Subcutaneous abdominal adipose tissue (tissue), 5 donors: ENCODE measurements at regions not wholly inside any gene's neighbourhood (a gene's known extent, or its start where the extent isn't known, plus 50 kb on each side); places are given as distances from the start of the nearest gene placed in this dataset.

Source experiments
- H3K27ac ChIP-seq: one replicate; pipeline ENCODE4 v1.7.0; 2013; ENCODE audit warnings: low read depth, mild to moderate bottlenecking, inconsistent platforms, low read length, moderate library complexity
- H3K27me3 ChIP-seq, 5 donors: one replicate each; pipeline ENCODE4 v1.7.0; 2013; ENCODE audit warnings: low read length in 5 of 5, inconsistent platforms in 1 of 5; ENCODE audit not compliant: control insufficient read depth in 5 of 5, insufficient read depth in 4 of 5
- H3K36me3 ChIP-seq, 5 donors: one replicate each; pipeline ENCODE4 v1.7.0; 2013; ENCODE audit warnings: low read length in 5 of 5; ENCODE audit not compliant: control insufficient read depth in 5 of 5, insufficient read depth in 5 of 5
- H3K4me1 ChIP-seq, 5 donors: one replicate each; pipeline ENCODE4 v1.7.0; 2013; ENCODE audit warnings: low read length in 5 of 5, mild to moderate bottlenecking in 3 of 5, moderate library complexity in 1 of 5; ENCODE audit not compliant: control insufficient read depth in 5 of 5, insufficient read depth in 5 of 5
- H3K4me3 ChIP-seq, 5 donors: one replicate each; pipeline ENCODE4 v1.7.0; 2013; ENCODE audit warnings: low read length in 5 of 5, low read depth in 1 of 5
- H3K9ac ChIP-seq, 5 donors: one replicate each; pipeline ENCODE4 v1.7.0; 2013; ENCODE audit warnings: low read length in 5 of 5, mild to moderate bottlenecking in 4 of 5, moderate library complexity in 3 of 5
- H3K9me3 ChIP-seq, 5 donors: one replicate each; pipeline ENCODE4 v1.7.0; 2013; ENCODE audit warnings: low read length in 5 of 5; ENCODE audit not compliant: control insufficient read depth in 5 of 5
- donor health status: healthy.
- donor health status: healthy.
- donor health status: healthy.
- donor health status: healthy.
- donor health status: healthy.

DNA sequence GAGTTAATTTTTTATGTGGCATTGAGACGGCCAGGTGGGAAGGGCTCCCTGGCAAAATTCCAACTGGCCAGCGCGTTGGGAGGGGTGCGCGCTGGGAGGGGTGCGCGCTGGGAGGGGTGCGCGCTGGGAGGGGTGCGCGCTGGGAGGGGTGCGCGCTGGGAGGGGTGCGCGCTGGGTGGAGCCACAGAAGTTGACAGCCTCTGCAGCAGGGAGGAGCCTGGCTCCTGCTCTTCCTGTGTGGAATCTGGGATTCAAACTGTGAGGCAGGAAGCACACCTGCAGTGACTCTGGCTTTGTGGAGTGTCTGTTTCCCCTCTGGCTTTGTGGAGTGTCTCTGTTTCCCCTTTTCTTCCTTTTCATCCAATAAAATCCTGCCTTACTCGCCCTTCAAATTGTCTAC lies 147.9 kb upstream of the CBLN2 start:
- peak overlapping the region in 3 of 5 donors; percentile 39 to 45 (median 41) for H3K4me3 ChIP-seq
- H3K27ac ChIP-seq = no peak overlapping the region
- no peaks in the 10 kb centered on the region for H3K27me3 ChIP-seq
- H3K9me3 ChIP-seq = no peaks in the 10 kb centered on the region
- H3K4me1 ChIP-seq = peaks cover 0 to 10% (median 7%) of the 10 kb centered on the region in 5 donors
- H3K9ac ChIP-seq = no peak overlapping the region
- no peaks in the 10 kb centered on the region for H3K36me3 ChIP-seq

DNA sequence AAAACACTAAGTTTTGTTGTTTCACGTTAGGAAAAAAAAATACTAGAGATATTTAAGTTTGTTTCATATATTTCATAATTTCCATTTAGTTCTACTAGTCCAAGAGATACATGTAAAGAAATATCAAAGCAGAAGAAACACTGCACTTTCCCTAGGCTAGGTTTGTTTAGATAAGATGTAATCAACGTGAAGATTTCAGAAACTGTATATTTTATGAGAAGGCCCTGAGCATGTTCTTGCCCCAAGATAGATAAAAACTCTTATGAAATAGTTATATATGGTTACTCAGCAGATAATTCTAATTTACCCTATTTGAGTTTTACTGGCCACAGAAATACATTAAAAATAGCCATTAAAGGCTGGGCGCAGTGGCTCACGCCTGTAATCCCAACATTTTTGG lies 143.6 kb upstream of the CBLN2 start:
- Histone ChIP-seq H3K27ac (no peak overlapping the region), H3K27me3 (no peaks in the 10 kb centered on the region), H3K4me1 (peaks cover 0 to 7% (median 6%) of the 10 kb centered on the region in 5 donors), H3K36me3 (no peaks in the 10 kb centered on the region), H3K4me3 (no peak overlapping the region), H3K9ac (no peak overlapping the region), H3K9me3 (no peaks in the 10 kb centered on the region)

DNA sequence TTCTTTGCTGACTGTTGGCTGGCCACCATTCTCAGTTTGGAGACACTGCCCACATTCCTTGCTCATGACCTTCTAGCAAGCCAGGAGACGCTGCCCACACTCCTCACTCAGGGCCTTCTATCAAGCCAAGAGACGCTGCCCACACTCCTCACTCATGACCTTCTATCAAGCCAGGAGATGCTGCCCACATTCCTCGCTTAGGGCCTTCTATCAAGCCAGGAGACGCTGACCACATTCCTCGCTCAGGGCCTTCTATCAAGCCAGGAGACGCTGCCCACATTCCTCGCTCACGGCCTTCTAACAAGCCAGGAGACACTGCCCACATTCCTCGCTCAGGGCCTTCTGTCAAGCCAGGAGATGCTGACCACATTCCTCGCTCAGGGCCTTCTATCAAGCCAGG lies 131.3 kb upstream of the CBLN2 start:
- peaks cover 0 to 2% (median 0%) of the 10 kb centered on the region in 5 donors for H3K27me3 ChIP-seq
- H3K4me3 ChIP-seq = no peak overlapping the region
- H3K4me1 ChIP-seq = no peaks in the 10 kb centered on the region
- H3K36me3 ChIP-seq = no peaks in the 10 kb centered on the region
- no peak overlapping the region for H3K27ac ChIP-seq
- H3K9ac ChIP-seq = no peak overlapping the region
- no peaks in the 10 kb centered on the region for H3K9me3 ChIP-seq

DNA sequence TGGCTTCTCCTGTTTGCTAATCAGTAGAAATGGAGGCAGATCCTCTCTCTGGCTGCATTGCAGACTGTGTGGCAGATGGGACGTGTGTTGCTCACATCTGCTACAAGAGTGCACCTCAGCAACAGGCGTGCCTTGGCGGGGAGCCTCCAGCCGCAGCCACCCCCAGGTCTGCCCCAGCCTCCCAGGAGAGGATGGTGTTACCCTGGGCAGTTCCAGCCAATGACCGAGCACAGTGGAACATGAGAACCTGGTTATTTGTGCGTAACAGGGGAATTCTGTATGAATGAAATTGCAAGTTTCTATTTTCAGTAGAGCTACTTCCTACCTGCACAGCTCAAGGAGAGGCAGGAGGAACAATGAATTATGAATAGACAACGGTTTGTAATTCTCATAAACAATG lies 130.6 kb upstream of the CBLN2 start:
- Histone ChIP-seq H3K4me1 (no peaks in the 10 kb centered on the region), H3K9me3 (no peaks in the 10 kb centered on the region), H3K36me3 (no peaks in the 10 kb centered on the region)

DNA sequence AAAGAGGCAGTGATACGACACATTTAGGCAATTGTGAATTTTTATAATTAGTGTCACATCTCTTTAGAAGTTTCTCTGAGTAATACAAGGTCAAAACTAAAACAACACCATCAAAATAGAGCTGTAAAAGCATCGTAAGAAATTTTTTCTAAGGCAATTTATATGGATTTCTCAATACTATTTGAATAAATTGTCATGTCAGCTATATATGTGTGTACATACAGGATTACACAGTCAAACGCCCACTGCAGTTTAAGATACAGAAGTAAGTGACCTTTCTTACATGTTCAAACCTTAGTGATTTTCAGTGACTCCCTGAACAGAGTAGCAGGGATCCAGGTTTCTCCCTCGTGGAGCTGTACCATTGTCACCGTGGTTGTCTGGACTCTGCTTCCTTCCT lies 129.1 kb upstream of the CBLN2 start:
- Histone ChIP-seq H3K9ac (no peak overlapping the region), H3K4me1 (no peaks in the 10 kb centered on the region), H3K36me3 (no peaks in the 10 kb centered on the region), H3K27ac (no peak overlapping the region), H3K9me3 (no peaks in the 10 kb centered on the region), H3K27me3 (peaks cover 0 to 2% (median 0%) of the 10 kb centered on the region in 5 donors), H3K4me3 (no peak overlapping the region)

More for the DNA sequence above, 130.6 kb upstream of the CBLN2 start:
- Histone ChIP-seq H3K27ac (no peak overlapping the region), H3K4me3 (no peak overlapping the region), H3K27me3 (peaks cover 0 to 2% (median 0%) of the 10 kb centered on the region in 5 donors), H3K9ac (no peak overlapping the region)

DNA sequence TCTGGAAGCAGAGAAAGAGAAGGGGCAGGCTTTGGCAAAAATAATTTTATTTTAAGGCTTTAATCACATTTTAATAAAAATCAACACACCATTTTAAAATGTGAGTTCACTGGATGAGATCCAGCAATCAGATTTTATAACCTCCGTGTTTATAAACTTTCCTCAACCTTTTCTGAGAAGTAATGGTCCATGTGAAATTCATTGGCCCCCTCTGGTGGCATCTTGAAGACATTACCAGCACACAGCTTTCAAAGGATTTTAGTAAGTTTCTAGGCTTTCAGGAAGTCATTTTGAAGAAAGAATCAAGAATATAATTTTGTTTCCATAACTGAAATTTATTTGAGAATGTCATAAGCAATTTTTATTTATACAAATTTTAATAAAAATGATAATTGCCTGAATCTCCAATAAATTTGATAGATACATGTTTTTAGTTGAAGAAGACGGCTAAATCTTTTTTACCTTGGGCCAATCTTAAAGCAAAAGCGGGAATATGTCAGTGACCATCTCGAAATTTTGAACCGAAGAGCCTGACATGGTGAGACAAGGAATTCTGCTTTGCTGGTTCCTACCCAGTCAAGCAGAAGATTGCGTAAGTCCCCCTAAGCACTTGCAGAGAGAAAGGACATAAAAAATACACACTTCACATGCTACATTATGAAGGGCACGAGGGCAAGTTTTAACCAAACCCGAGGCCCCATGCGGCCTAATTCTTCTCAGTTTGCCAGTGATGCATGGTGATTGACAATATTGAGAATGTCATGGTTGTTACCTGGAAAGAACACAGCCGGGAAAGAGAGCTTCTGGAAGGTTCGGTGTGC lies 128.4 kb upstream of the CBLN2 start:
- no peaks in the 10 kb centered on the region for H3K9me3 ChIP-seq
- H3K27ac ChIP-seq = no peak overlapping the region
- H3K4me1 ChIP-seq = no peaks in the 10 kb centered on the region
- H3K4me3 ChIP-seq = no peak overlapping the region
- no peaks in the 10 kb centered on the region for H3K36me3 ChIP-seq
- no peak overlapping the region for H3K9ac ChIP-seq
- peaks cover 0 to 4% (median 0%) of the 10 kb centered on the region in 5 donors for H3K27me3 ChIP-seq

DNA sequence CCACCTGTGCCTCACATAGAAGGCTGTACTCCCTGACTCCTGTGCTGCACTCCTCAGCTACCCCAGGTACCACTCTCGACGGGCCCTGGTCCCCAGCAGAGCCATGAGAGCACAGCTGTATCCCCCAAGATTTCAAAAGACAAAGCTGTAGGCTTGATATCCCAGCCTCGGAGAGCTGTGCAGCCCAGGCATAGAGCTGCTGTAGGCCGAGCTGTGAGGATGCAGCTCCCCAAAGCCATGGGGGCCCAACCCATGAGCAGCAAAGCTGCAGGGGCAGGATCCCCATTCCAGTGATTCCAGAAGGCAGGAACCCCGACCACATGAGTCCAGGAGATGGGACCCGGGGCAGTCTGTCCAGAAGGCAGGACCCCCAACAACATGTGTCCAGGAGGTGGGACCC lies 123.8 kb upstream of the CBLN2 start:
- Histone ChIP-seq H3K9me3 (no peaks in the 10 kb centered on the region), H3K9ac (no peak overlapping the region), H3K4me1 (no peaks in the 10 kb centered on the region), H3K36me3 (no peaks in the 10 kb centered on the region), H3K4me3 (no peak overlapping the region), H3K27ac (no peak overlapping the region), H3K27me3 (peaks cover 0 to 4% (median 0%) of the 10 kb centered on the region in 5 donors)

DNA sequence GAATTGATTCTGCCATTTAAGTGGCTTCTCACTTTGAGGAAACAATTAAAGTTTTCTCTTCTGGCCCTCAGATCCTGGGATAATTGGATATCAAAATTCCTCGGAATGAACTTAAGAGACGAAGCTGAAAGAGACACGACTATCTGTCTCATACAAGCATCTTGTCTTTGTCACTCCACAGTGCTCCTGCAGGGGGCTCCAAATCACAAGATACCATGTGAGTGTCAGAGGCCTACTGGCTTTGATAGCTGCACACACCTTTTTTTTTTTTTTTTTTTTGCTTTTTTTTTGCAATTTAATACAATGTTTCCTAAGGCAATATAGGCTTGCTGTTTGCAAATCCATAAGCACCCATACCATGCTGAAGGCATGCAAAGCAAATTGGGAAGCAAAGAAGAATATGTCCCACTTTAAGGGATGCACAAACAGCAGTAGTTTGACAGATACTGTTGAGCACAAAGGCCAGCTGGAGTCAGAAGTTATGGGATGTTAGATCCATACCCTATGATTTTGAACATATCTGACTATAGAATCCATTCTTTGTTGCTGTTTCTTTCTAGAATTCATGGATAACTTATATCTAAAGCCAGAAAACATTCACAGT lies 109.0 kb upstream of the CBLN2 start:
- no peaks in the 10 kb centered on the region for H3K9me3 ChIP-seq
- no peaks in the 10 kb centered on the region for H3K36me3 ChIP-seq
- no peaks in the 10 kb centered on the region for H3K27me3 ChIP-seq
- no peaks in the 10 kb centered on the region for H3K4me1 ChIP-seq
- no peak overlapping the region for H3K27ac ChIP-seq
- no peak overlapping the region for H3K4me3 ChIP-seq
- no peak overlapping the region for H3K9ac ChIP-seq

DNA sequence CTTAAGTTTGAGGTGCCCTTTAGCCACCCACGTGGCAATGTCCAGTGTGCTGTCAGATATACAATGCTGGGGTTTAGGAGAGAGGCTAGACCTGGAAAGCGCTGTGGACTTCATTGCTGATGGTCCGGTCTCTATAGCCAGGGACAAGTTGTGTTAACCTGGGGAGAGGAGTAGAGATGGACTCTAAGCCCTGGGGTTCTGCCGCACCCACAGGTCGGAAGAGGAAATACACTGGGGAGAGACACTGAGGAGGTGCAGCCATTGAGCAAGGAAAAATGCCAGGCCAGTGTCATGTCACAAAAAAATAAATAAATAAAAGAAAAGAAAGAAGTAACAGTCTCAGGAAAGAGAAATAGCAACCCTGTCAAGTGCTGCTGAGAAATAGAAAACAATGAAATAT lies 106.9 kb upstream of the CBLN2 start:
- H3K9ac ChIP-seq = no peak overlapping the region
- H3K4me3 ChIP-seq = no peak overlapping the region
- H3K36me3 ChIP-seq = no peaks in the 10 kb centered on the region
- no peaks in the 10 kb centered on the region for H3K4me1 ChIP-seq
- H3K27ac ChIP-seq = no peak overlapping the region
- peaks cover 0 to 4% (median 0%) of the 10 kb centered on the region in 5 donors for H3K27me3 ChIP-seq
- H3K9me3 ChIP-seq = no peaks in the 10 kb centered on the region

DNA sequence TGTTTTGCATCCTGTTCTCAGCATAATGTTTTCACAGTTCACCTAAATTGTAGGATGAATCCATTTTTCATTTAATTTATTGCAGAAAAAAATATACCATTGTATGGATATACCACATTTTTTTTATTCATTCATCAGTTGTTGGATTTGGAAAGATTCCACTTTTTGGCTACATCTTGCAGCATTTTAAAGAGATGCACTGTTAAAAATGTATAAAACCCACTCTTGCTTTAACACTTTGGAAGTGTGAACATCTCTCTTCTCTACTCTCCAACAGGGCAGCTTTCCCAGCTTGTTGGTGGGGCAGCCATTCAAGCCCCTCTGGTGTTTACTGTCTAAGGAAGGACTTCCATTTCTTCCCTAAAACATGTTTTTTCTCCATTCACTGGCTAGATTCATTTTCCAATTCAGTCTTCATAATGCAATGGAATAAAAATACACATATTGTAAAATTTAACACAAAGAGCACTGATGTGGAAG lies 104.4 kb upstream of the CBLN2 start:
- H3K9me3 ChIP-seq = no peaks in the 10 kb centered on the region
- H3K4me3 ChIP-seq = no peak overlapping the region
- H3K9ac ChIP-seq = no peak overlapping the region
- no peaks in the 10 kb centered on the region for H3K36me3 ChIP-seq
- no peak overlapping the region for H3K27ac ChIP-seq
- peaks cover 0 to 11% (median 0%) of the 10 kb centered on the region in 5 donors for H3K27me3 ChIP-seq
- no peaks in the 10 kb centered on the region for H3K4me1 ChIP-seq
